BJ (cell line): ENCODE measurements at regions not wholly inside any gene's neighbourhood (a gene's known extent, or its start where the extent isn't known, plus 50 kb on each side); places are given as distances from the start of the nearest gene placed in this dataset.

Experiments
- CTCF ChIA-PET: fragments of 350-600 bp; formaldehyde crosslinking; extraction: SDS; loops from one replicate; lab custom pipeline; 2021; ENCODE audit warnings: antibody characterized with exemption, inconsistent platforms; lab: Yijun Ruan, JAX
- POLR2A ChIA-PET: fragments of 300-600 bp; sonication (Branson Sonifier 250); formaldehyde crosslinking; extraction: SDS; loops from one replicate; lab custom pipeline; 2021; ENCODE audit warnings: antibody characterized with exemption; lab: Charles Lee
- DNase-seq: peaks from one replicate; pipeline ENCODE4 v3.0.0-alpha.2; 2011; ENCODE audit warnings: low read depth
- H3K27me3 ChIP-seq: 2 replicates; pipeline ENCODE4 v1.6.0; 2011; ENCODE audit warnings: low read length; ENCODE audit not compliant: control insufficient read depth, insufficient read depth
- H3K36me3 ChIP-seq: 2 replicates; pipeline ENCODE4 v1.5.1; 2011; ENCODE audit warnings: low read length; ENCODE audit not compliant: control insufficient read depth, insufficient read depth
- H3K4me3 ChIP-seq: 2 replicates; pipeline ENCODE4 v1.5.1; 2011; ENCODE audit warnings: low read depth, mild to moderate bottlenecking, control low read depth, low read length
- TF ChIP-seq, protein P1 (sequence below): IDR thresholded peaks from 2 replicates; pipeline ENCODE4 v1.5.1; 2011; ENCODE audit warnings: low read depth, mild to moderate bottlenecking, control low read depth, inconsistent platforms, low read length, moderate library complexity; ENCODE audit not compliant: insufficient read depth

DNA sequence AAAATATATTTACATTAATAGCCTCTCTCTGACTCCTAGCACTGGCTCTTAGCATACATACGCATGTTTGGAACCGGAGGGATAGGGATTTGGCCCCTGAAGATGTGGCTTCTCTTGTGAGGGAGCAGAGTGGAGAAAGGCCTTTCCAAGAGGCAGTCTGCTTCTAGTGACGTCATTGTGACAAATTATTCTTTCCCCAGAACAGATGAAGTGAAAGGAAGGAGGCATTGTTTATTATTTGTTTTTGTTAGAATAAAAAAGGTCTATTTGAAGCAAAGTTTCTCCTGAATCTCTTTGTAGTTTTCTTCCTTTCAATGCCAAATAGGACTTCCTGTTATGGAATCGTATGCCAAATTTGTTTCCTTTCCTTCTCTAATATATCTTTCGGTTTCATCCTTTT is 361.6 kb downstream of the ICE1 start:
- H3K27me3 ChIP-seq: no peaks in the 10 kb centered on the region
- H3K4me3 ChIP-seq: no peak overlapping the region
- TF ChIP-seq, protein P1, sequence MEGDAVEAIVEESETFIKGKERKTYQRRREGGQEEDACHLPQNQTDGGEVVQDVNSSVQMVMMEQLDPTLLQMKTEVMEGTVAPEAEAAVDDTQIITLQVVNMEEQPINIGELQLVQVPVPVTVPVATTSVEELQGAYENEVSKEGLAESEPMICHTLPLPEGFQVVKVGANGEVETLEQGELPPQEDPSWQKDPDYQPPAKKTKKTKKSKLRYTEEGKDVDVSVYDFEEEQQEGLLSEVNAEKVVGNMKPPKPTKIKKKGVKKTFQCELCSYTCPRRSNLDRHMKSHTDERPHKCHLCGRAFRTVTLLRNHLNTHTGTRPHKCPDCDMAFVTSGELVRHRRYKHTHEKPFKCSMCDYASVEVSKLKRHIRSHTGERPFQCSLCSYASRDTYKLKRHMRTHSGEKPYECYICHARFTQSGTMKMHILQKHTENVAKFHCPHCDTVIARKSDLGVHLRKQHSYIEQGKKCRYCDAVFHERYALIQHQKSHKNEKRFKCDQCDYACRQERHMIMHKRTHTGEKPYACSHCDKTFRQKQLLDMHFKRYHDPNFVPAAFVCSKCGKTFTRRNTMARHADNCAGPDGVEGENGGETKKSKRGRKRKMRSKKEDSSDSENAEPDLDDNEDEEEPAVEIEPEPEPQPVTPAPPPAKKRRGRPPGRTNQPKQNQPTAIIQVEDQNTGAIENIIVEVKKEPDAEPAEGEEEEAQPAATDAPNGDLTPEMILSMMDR: no peak
- H3K36me3 ChIP-seq: no peaks in the 10 kb centered on the region
- no peak for DNase-seq
- ChIA-PET POLR2A (no interaction called here), CTCF (no interaction called here)

DNA sequence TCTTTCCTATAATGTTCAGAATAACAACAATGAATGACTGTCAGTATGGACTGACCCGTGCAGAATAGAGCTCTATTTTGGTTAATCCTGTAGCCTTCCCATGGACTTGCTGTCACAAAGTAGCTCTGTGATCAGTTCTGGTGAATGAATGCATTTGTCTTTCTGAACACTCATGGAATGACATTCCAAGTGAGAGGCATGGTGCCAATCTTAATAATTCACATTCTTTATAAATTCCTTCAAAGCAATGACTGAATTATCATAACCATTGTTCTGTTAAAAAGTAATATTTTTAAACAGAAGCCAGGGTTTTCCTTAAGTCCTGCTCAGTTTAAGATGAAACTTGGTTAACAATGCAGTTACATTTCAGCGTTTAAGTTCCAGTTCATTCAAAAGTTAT is 360.5 kb downstream of the ICE1 start:
- TF ChIP-seq, protein P1: no peak
- ChIA-PET POLR2A (no interaction called here), CTCF (interaction anchor here (0.5 kb wide), 1 partner anchor 19 kb away, joined by 3 read pairs; no protein-coding TSS in a partner anchor)
- Histone ChIP-seq H3K27me3 (no peaks in the 10 kb centered on the region), H3K36me3 (no peaks in the 10 kb centered on the region), H3K4me3 (no peak overlapping the region)
- DNase-seq: no peak

DNA sequence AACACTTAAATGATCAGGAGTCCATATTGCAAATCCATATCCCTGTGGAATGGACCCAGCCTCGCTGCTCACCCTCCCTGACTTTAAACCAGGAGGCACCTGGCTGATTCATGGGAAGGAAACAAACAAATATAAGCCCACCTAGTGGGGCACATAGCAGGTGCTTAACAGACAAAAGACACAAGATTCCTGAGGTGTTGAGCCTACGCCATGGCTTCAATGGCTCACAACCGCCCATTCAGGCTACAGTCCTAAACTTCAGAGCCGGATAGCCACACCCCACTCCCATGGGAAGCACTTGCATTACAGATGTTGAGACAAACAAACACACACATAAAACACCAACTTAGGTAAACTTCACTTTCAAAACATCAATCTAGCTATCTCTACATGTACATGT is 359.9 kb downstream of the ICE1 start:
- no peaks in the 10 kb centered on the region for H3K27me3 ChIP-seq
- no peak for DNase-seq
- no peaks in the 10 kb centered on the region for H3K36me3 ChIP-seq
- TF ChIP-seq, protein P1: no peak
- ChIA-PET POLR2A (no interaction called here), CTCF (interaction anchor here (0.5 kb wide), 1 partner anchor 18 kb away, joined by 3 read pairs; no protein-coding TSS in a partner anchor)
- no peak overlapping the region for H3K4me3 ChIP-seq

DNA sequence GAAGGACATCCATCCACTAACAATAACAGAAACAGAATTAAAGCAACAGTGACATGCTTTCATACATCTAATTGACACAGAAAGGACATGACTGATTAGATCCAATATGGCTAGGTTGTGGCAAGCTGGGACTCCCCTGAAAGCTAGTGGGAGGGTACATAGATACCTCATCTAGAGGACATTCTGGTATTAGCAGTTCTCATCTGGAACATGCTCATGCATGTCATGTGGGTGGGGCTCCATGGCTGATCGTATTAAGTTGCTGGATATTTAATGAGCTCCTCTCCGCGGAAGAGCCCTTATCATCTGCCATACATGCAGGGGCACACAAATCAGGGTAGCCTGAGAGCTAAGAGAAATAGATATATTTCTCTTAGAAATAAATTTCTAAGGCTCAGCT is 358.9 kb downstream of the ICE1 start:
- Histone ChIP-seq H3K27me3 (no peaks in the 10 kb centered on the region), H3K36me3 (no peaks in the 10 kb centered on the region), H3K4me3 (no peak overlapping the region)
- ChIA-PET POLR2A (no interaction called here), CTCF (no interaction called here)
- TF ChIP-seq, protein P1: no peak
- no peak for DNase-seq

DNA sequence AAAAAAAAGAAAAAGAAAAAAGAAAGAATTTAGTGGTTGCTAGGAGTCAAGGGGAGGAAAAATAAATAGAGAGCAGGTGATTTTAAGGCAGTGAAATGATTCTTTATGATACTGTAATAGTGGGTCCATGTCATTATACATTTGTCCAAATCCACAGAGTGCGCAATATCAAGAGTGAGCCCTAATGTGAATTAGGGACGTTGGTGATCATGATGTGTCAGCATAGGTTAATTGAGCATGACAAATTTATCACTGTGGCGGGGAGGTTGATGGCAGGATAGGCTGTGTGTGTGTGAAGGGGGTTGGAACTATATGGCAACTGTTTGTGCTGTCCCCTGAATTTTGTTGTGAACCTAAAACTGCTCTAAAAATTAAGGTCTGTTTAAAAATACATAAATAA is 357.8 kb downstream of the ICE1 start:
- no peaks in the 10 kb centered on the region for H3K36me3 ChIP-seq
- POLR2A ChIA-PET: no interaction called here

More for the DNA sequence above, 357.8 kb downstream of the ICE1 start:
- TF ChIP-seq, protein P1: no peak
- no peak overlapping the region for H3K4me3 ChIP-seq
- no peaks in the 10 kb centered on the region for H3K27me3 ChIP-seq
- no peak for DNase-seq
- CTCF ChIA-PET: interaction anchor here (1.0 kb wide), 1 partner anchor 10 kb away, joined by 3 read pairs; no protein-coding TSS in a partner anchor
